Stimulated activated CD8-positive, alpha-beta memory T cell treated with anti-CD3 and anti-CD28 coated beads, Interleukin-7, amount 100 ng/mL, for 4 hours (primary cell): ENCODE measurements at regions not wholly inside any gene's neighbourhood (a gene's known extent, or its start where the extent isn't known, plus 50 kb on each side); places are given as distances from the start of the nearest gene placed in this dataset.

Experiments
- DNase-seq, 2 donors: peaks; one replicate each; pipeline ENCODE4 v3.0.0-alpha.2; 2020; ENCODE audit warnings: low read depth in 2 of 2

DNA sequence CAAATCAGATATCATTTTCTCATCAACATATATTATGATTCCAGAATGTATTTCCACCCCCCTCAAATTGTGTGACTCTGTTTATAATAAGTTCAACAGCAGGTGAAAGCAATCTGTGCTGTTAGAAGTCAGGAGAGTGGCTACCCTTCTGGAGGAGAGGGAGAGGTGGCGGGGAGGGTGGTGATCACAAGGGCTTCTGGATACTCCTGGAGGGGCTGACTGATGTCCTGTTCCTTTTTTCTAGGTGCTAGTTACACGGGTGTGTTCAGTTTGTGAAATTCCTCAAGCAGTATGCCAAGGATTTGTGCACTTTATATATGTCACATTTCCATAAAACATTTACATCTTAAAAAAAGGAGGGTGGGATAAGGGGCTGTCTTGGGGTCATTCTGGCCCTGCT lies 119.1 kb downstream of the IRF8 start:
- no peak for DNase-seq

GRCh38 chr16:86018487-86018886 lies 119.5 kb downstream of the IRF8 start:
- DNase-seq, result no peak

DNA sequence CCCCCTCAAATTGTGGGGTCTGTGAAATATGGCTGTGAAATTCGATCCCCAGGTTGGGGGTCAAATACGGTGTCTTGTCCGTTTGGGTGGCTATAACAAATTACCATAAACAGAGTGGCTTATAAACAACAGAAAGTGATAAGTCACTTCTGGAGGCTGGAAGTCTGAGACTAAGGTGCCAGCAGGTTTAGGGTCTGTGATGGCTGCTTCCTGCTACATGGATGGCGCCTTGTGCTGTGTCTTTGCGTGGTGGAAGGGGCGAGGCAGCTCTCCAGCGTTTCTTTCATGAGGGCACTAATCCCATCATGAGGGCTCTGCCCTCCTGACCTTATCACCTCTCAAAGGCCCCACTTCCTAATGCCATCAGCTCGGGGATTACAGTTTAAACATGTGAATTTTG lies 120.0 kb downstream of the IRF8 start:
- DNase-seq, result no peak

GRCh38 chr16:86019446-86020047 lies 120.6 kb downstream of the IRF8 start:
- no peak for DNase-seq

DNA sequence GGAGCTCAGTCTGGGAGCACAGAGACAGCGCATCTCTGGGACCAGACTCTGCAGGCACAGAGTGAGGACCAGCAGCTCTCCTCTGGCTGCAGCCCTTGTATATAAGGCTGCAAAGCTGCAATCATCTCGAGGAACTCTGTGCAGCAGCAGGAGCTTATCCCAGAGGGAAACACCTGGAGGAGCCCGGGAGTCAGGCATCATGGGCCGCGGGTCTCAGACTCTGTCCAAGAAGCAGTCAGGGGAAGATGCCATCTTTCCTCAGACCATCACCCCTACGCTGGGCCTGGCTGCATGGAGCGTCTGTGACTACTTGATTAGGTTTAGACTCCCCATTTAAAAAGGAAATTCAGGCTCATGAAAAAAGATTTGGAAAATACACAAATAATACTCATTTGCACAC lies 122.0 kb downstream of the IRF8 start:
- DNase-seq, result no peak

DNA sequence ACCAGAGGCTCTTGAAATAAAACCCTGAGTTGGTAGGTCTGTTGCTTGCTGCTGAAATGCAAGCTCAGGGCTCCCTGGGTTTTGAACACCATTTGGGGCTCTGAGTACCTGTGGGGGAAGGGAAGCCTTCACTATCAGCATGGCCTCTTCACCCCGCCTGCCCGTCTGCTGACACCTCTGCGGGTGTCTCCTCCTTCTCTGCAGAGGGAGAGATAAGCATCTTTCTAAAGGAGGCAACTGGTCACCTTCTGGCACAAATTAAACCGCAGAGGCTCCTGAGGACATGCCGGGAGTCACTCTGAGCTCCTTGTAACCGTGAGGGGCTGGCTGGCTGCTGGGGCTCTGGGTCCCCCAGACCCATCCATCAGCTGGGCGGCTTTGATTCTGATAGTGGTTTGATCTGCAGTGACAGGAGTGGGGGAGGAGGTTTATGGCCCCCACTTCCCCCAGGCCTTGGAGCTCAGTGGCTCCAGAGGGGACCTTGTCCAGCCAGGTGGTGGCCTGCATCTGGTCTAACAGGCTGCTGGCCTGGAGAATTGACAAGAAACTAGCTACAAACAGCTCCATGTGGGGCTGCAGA lies 123.5 kb downstream of the IRF8 start:
- DNase-seq, result no peak

GRCh38 chr16:86024210-86024609 lies 125.2 kb downstream of the IRF8 start:
- DNase-seq, result no peak

GRCh38 chr16:86025706-86026105 lies 126.7 kb downstream of the IRF8 start:
- no peak for DNase-seq

- no peak for DNase-seq
Measured at GRCh38 chr16:86026171-86026910, 127.4 kb downstream of the IRF8 start.

GRCh38 chr16:86026916-86027315 lies 128.0 kb downstream of the IRF8 start:
- no peak for DNase-seq

DNA sequence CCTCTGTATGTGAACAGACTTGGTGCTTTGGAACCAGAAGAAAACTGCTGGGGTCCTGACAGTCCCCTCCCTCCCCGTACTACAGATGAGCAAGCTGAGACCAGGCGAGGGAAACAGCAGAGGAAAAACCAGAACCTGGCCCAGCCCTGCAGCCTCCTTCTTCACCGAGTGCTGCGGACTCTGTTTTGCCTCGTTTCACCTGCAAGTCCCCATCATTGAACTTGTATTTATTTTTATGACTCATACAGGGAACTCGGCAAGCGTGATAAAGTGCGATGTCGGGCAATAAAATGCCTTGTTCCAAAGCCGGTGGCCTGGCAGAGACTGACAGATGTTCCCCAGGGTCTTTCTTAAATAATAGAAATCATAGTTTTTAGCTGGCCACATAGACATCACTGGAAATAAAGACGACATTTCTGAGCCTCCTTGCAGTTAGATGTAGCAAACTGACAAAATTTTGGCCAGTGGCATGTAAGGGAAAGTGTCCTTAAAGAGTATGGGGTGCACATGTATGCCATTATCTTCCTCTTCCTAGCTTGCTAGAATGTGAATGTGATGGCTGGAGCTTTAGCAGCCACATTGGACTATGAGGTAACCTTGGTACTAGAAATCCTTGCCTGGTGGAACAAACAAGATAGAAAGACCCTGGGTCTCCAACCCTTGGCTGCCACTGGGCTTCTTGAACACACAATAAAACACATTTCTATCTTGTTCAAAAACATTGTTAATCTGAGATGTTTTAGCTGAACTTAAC lies 128.6 kb downstream of the IRF8 start:
- DNase-seq, result no peak

DNA sequence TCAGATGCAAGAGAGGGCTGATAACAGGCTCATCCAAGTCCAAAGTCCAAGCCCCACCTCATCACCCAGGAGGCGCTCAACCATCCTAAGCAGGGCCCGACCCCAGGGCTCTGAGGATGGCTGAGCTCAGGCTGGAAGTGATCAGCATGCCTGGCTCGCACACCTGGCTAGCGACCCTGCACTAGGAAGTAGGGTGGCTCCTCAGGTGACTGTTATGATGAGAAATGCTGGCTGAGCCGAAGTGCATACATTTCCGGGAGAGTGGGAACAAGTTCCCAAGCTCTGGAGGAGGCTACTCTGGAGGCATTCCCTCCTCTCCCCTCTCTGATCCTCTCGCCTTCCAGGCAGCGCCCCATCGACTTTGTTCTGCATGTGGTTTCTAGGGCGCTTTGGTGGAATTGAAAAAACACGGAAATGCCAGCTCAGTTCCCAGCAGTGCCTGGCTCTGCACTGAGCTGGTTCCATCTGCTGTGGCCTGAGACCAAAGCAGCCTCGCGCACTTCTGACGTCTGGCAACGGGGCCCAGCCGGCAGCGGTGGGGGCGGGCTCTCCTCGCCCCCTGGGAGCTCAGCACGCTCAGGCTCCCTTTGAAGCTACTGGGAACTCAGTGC lies 130.3 kb downstream of the IRF8 start:
- no peak for DNase-seq

- DNase-seq, result no peak
Measured at GRCh38 chr16:86030116-86030515, 131.2 kb downstream of the IRF8 start.

GRCh38 chr16:86031141-86031678 lies 132.2 kb downstream of the IRF8 start:
- DNase-seq, result no peak

DNA sequence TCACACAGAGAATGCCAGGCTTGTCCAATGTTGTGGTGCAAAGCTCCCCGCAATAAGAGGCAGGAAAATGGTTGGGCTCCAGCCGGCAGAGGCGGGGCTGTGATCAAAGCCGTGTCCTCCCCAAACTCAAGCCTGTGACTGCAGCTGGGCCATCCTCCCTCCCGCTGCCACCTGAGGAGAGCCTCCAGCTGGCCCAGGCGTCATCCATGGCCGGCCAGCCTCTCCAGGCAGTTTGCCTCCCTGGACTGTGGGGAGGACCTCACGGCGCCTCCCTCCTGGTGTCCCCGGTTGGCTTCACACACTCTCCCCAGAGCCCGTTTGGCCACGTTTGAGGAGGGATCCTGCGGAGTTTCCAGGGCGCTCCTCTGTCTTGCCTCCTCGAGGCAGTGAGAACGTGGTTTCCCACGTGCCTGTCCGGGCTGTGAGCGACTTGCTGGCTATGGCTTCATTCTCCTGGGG lies 134.1 kb downstream of the IRF8 start:
- DNase-seq, result no peak

- no peak for DNase-seq
Measured at GRCh38 chr16:86033971-86034370, 135.0 kb downstream of the IRF8 start.

DNA sequence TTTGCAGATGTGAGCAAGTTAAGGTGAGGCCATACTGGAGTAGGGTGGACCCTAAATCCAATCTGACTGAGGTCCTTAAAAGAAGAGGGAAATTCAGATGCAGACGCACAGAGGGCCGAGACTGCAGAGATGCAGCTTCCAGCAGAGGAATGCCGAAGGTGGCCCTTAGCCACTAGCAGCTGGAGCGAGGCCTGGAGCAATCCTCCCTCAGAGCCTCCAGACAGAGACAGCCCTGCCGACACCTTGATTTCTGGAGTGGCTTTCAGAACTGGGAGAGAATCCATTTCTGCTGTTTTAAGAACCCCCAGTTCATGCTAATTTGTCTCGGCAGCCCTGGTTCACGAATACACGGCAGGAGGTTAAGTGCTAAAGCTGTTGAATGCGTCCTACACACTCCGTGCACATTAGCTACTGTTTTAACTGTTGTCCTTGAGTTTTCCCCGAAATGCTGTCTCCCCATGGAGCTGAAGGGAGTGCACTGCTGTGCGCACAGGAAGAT lies 135.5 kb downstream of the IRF8 start:
- no peak for DNase-seq

DNA sequence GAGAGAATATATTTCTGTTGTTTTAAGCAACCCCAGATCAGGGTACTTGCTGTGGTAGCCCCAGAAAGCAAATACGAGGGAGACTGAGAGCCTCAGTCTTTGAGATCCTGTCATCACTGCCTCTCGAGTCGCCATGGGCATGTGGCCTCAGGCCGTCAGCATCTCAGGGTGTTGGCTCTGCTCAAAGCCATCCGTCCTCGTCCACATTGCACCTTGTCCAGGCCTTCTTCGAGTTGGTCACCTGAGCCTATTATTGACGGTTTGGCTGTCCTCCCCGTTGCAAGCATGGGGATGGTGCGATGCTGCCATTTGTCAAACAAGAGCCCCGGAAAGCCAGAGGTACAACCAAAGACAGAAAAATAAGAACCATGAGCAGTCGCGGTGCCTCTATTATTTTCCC lies 136.9 kb downstream of the IRF8 start:
- no peak for DNase-seq

DNA sequence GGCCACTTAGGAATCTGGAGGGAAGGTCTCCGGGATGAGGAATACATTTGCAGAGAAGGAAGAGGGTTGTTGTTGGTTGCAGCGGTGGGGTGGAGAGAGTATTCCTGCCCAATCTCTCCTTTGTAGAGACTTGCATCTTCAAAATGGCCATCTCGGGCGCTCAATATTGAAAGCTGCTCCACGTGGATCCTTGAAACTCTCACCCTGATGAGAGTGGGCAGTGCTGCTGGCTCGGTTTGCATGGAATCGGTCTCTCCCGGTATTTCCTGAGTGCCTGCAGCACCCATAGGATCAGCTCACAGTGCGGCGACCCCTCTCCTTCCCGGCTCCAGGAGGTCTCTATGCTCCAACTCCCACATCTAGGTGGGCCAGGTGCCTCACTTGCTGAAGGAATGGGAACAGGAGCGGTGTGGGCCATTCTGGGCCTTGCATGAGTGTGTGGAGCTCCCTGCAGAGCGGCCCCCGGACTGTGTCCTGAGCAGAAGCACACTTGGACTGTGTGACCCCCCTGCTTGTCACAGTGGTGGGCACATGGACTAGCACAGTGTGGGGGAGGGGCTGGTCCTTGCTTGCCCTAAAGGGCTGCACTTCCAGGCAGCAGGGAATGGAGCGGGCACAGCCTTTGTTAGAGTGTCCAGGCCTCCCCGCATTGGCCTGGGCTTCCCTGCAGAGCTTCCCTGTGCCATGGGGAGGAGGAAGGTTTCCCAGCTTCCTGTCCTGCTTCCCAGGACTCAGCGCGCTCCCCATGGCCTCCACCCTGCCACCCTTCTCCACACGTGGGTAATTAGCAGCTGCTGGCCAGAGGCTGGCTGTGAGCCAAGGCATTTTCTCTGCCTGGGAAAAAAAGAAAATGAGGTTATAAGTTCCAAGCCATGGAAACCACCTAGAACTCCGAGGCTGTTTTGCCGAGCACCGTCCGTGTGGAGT lies 139.3 kb downstream of the IRF8 start:
- no peak for DNase-seq

DNA sequence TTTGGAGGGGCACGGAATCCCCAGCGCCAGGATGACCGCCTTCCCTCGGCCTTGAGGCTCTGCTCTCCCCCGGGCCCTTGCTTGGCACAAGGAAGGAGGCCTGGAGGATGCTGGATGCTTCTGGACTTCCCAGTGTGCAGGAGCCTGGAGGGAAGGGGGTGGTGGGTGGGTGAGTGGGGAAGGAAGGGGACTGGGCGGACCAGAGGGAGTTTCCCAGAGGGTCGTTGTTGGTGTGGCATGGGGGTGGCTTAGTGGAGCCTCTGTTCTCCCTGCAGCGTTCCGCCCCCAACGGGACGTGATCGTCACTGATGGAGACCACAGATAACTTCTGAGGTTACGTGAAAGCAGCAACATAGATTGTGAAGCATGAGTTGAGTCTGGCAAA lies 140.0 kb downstream of the IRF8 start:
- DNase-seq, result no peak

DNA sequence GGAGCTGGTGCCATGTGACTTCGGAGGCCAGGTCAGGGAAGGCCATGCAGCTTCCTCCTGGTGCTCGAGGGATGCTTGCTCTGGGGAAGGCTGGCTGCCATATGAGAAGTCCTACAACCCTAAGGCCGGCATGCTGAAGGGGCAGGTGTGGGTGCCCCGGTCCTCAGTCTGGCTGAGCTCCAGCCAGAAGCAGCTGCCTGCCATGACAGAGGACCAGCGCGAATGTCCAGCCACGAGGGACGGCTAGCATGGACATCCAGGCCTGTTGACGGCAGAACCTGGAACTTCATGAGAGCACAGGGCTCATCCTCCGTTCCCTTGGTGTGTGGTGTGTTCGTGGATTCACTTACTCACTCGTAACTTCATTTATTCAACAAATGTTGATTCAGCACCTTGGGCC lies 140.6 kb downstream of the IRF8 start:
- no peak for DNase-seq
